ENCODE measurements at regions not wholly inside any gene's neighbourhood (a gene's known extent, or its start where the extent isn't known, plus 50 kb on each side); places are given as distances from the start of the nearest gene placed in this dataset.

- no peak for TF ChIP-seq CTCF (conservative IDR thresholded peaks at IDR 0.05; ENCODE audit: low read depth, low read length)
- no peak overlapping the region for H3K4me3 ChIP-seq (ENCODE audit: low read length)
- DNase-seq (ENCODE audit: low read depth) = no peak
These were observed 231.2 kb upstream of the GSE1 start for GRCh38 chr16:85381738-85382592.

GRCh38 chr16:85382717-85383118 is 230.4 kb upstream of the GSE1 start:
- TF ChIP-seq CTCF (conservative IDR thresholded peaks at IDR 0.05; ENCODE audit: low read depth, low read length) = no peak
- no peak for DNase-seq (ENCODE audit: low read depth)
- H3K4me3 ChIP-seq (ENCODE audit: low read length) = no peak overlapping the region

GRCh38 chr16:85383836-85384832 is 229.0 kb upstream of the GSE1 start:
- no peak for TF ChIP-seq CTCF (conservative IDR thresholded peaks at IDR 0.05; ENCODE audit: low read depth, low read length)
- no peak overlapping the region for H3K4me3 ChIP-seq (ENCODE audit: low read length)
- no peak for DNase-seq (ENCODE audit: low read depth)

GRCh38 chr16:85384833-85385462 is 228.2 kb upstream of the GSE1 start:
- no peak for TF ChIP-seq CTCF (conservative IDR thresholded peaks at IDR 0.05; ENCODE audit: low read depth, low read length)
- no peak overlapping the region for H3K4me3 ChIP-seq (ENCODE audit: low read length)
- no peak for DNase-seq (ENCODE audit: low read depth)

GRCh38 chr16:85385463-85386331 is 227.4 kb upstream of the GSE1 start:
- DNase-seq (ENCODE audit: low read depth) = no peak
- peak; percentile 19 for TF ChIP-seq CTCF (conservative IDR thresholded peaks at IDR 0.05; ENCODE audit: low read depth, low read length)
- no peak overlapping the region for H3K4me3 ChIP-seq (ENCODE audit: low read length)
